Activated naive CD4-positive, alpha-beta T cell treated with anti-CD3 and anti-CD28 coated beads for 36 hours (primary cell): ENCODE measurements at regions not wholly inside any gene's neighbourhood (a gene's known extent, or its start where the extent isn't known, plus 50 kb on each side); places are given as distances from the start of the nearest gene placed in this dataset.

Experiments used
- CTCF ChIA-PET: fragments of 350-600 bp; sonication (Branson Sonifier 250); formaldehyde crosslinking; loops from one replicate; lab custom pipeline; 2021; ENCODE audit warnings: antibody characterized with exemption; lab: Charles Lee
- DNase-seq: peaks from one replicate; pipeline ENCODE4 v3.0.0-alpha.2; 2020
- H3K27ac Mint-ChIP-seq: one replicate; pipeline ENCODE4 v1.8.0; 2021; ENCODE audit warnings: mild to moderate bottlenecking, mixed read lengths
- H3K27me3 Mint-ChIP-seq: one replicate; pipeline ENCODE4 v1.8.0; 2021; ENCODE audit warnings: low read depth, mixed read lengths
- H3K36me3 Mint-ChIP-seq: one replicate; pipeline ENCODE4 v1.8.0; 2021; ENCODE audit warnings: low read depth, mixed read lengths
- H3K4me1 Mint-ChIP-seq: one replicate; pipeline ENCODE4 v1.8.0; 2021; ENCODE audit warnings: low read depth, mixed read lengths
- H3K4me3 Mint-ChIP-seq: one replicate; pipeline ENCODE4 v1.8.0; 2021; ENCODE audit warnings: mild to moderate bottlenecking, moderate library complexity, mixed read lengths
- H3K9me3 Mint-ChIP-seq: one replicate; pipeline ENCODE4 v1.8.0; 2021; ENCODE audit warnings: mixed read lengths
- intact Hi-C: fragments of 100-400 bp; cut with micrococcal nuclease; formaldehyde crosslinking; loops from one replicate; pipeline ENCODE4 v1.15.1; 2023

GRCh38 chr16:54628796-54629625 is 301.7 kb upstream of the IRX5 start:
- no peaks in the 10 kb centered on the region for H3K9me3 Mint-ChIP-seq
- CTCF ChIA-PET = no interaction called here
- intact Hi-C loops = no loop called here
- peaks cover 8% of the 10 kb centered on the region for H3K27me3 Mint-ChIP-seq
- DNase-seq = no peak
- no peak overlapping the region for H3K4me3 Mint-ChIP-seq
- H3K27ac Mint-ChIP-seq = no peak overlapping the region
- H3K36me3 Mint-ChIP-seq = no peaks in the 10 kb centered on the region
- H3K4me1 Mint-ChIP-seq = no peaks in the 10 kb centered on the region

DNA sequence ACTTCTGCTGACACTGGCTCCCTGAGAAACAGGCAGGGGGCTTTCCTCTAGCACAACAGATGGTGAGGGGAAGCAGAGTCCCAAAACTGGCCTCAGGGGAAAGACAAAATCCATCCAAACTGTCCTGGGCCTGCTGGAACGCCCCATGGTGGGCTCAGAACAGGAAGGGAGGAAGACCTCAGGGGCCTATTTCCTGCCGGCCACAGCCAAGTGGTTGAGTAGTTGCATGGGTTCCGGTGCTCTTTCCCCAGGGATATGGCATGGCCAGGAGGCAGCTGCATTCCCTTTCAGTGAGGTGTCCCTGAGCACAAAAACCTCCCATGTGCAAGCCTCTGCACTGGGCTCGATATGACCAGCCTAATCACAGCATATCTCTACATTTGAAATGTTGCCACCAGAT is 303.0 kb upstream of the IRX5 start:
- peaks cover 13% of the 10 kb centered on the region for H3K27me3 Mint-ChIP-seq
- H3K36me3 Mint-ChIP-seq = no peaks in the 10 kb centered on the region
- no peaks in the 10 kb centered on the region for H3K4me1 Mint-ChIP-seq
- H3K4me3 Mint-ChIP-seq = no peak overlapping the region
- DNase-seq = no peak
- H3K9me3 Mint-ChIP-seq = no peaks in the 10 kb centered on the region
- intact Hi-C loops = no loop called here
- CTCF ChIA-PET = no interaction called here
- H3K27ac Mint-ChIP-seq = no peak overlapping the region

- H3K4me1 Mint-ChIP-seq = no peaks in the 10 kb centered on the region
- intact Hi-C loops = no loop called here
- peaks cover 7% of the 10 kb centered on the region for H3K27me3 Mint-ChIP-seq
- CTCF ChIA-PET = interaction anchor here (0.6 kb wide), 1 partner anchor 12 kb away, joined by 3 read pairs; no protein-coding TSS in a partner anchor
- no peak overlapping the region for H3K4me3 Mint-ChIP-seq
- H3K27ac Mint-ChIP-seq = no peak overlapping the region
- no peaks in the 10 kb centered on the region for H3K36me3 Mint-ChIP-seq
- no peak for DNase-seq
- no peaks in the 10 kb centered on the region for H3K9me3 Mint-ChIP-seq
Measured at GRCh38 chr16:54623636-54624035, 307.0 kb upstream of the IRX5 start.

- intact Hi-C loops = no loop called here
- Mint-ChIP-seq H3K27ac (no peak overlapping the region), H3K36me3 (no peaks in the 10 kb centered on the region)
Measured at GRCh38 chr16:54620197-54620596, 310.5 kb upstream of the IRX5 start.

DNA sequence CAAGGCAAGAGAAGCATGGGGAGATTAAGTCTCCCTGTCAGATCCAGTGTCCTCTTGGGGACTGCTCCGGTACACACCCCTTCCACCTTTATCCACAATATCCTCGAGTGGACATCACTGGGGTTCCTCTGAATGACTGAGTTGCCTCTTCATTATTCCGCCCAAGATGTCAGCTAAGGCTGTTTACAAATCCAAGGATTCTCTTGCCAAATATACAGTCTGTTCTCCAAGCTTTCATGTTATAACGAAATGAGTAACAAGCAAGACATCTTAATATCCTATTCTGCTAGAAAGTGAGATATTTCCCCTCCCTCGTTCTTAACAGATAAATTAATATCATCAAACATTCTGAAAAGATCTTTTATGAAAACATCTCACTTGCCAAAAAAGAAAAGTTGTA is 314.1 kb upstream of the IRX5 start:
- DNase-seq = no peak
- Mint-ChIP-seq H3K4me3 (no peak overlapping the region), H3K36me3 (no peaks in the 10 kb centered on the region), H3K9me3 (no peaks in the 10 kb centered on the region), H3K27me3 (no peaks in the 10 kb centered on the region), H3K27ac (no peak overlapping the region), H3K4me1 (no peaks in the 10 kb centered on the region)
- intact Hi-C loops = no loop called here
- CTCF ChIA-PET = interaction anchor here (1.1 kb wide), 1 partner anchor 14 kb away, joined by 3 read pairs; no protein-coding TSS in a partner anchor

More at GRCh38 chr16:54620197-54620596, 310.5 kb upstream of the IRX5 start:
- DNase-seq = no peak
- Mint-ChIP-seq H3K9me3 (no peaks in the 10 kb centered on the region), H3K27me3 (peaks cover 7% of the 10 kb centered on the region), H3K4me3 (no peak overlapping the region), H3K4me1 (no peaks in the 10 kb centered on the region)
- CTCF ChIA-PET = no interaction called here

GRCh38 chr16:54605536-54606066 is 319.0 kb upstream of the IRX3 start:
- CTCF ChIA-PET = no interaction called here
- intact Hi-C loops = no loop called here
- H3K9me3 Mint-ChIP-seq = peaks cover 7% of the 10 kb centered on the region

DNA sequence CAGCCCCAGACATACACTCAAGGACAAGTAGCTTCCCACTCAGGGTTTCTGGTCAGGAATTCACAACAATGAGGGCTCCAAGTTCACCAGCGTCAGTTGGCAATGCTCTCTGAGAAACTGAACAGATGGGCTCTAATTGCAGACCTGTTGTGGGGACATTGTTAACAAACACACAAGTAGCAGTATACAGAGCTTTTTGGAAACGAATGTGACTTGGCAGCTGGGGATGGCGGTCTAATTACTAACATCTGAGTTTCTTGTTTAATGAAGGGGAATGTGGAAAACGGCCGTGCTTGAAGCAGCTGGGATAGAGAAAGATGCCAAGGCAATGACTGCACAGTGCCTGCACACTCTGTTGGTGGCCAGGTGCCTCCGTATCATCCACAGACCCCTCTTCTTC is 316.1 kb upstream of the IRX3 start:
- H3K27ac Mint-ChIP-seq = no peak overlapping the region
- intact Hi-C loops = no loop called here

More at GRCh38 chr16:54605536-54606066, 319.0 kb upstream of the IRX3 start:
- Mint-ChIP-seq H3K27ac (no peak overlapping the region), H3K4me1 (no peaks in the 10 kb centered on the region), H3K36me3 (peaks cover 5% of the 10 kb centered on the region), H3K4me3 (no peak overlapping the region), H3K27me3 (peaks cover 7% of the 10 kb centered on the region)
- no peak for DNase-seq

GRCh38 chr16:54597222-54597621 is 310.6 kb upstream of the IRX3 start:
- H3K4me3 Mint-ChIP-seq = no peak overlapping the region
- peaks cover 36% of the 10 kb centered on the region for H3K27me3 Mint-ChIP-seq
- CTCF ChIA-PET = no interaction called here

More for the DNA sequence above, 316.1 kb upstream of the IRX3 start:
- CTCF ChIA-PET = no interaction called here
- DNase-seq = no peak
- no peak overlapping the region for H3K4me3 Mint-ChIP-seq
- peaks cover 16% of the 10 kb centered on the region for H3K9me3 Mint-ChIP-seq
- H3K4me1 Mint-ChIP-seq = no peaks in the 10 kb centered on the region
- peaks cover 5% of the 10 kb centered on the region for H3K36me3 Mint-ChIP-seq
- H3K27me3 Mint-ChIP-seq = peaks cover 7% of the 10 kb centered on the region

GRCh38 chr16:54595621-54596020 is 309.0 kb upstream of the IRX3 start:
- Mint-ChIP-seq H3K27me3 (peaks cover 35% of the 10 kb centered on the region), H3K4me1 (no peaks in the 10 kb centered on the region), H3K36me3 (no peaks in the 10 kb centered on the region), H3K9me3 (peaks cover 9% of the 10 kb centered on the region), H3K27ac (no peak overlapping the region), H3K4me3 (no peak overlapping the region)
- intact Hi-C loops = no loop called here
- DNase-seq = no peak
- CTCF ChIA-PET = interaction anchor here (0.6 kb wide), 1 partner anchor 90 kb away, joined by 6 read pairs; no protein-coding TSS in a partner anchor

More at GRCh38 chr16:54597222-54597621, 310.6 kb upstream of the IRX3 start:
- H3K9me3 Mint-ChIP-seq = peaks cover 9% of the 10 kb centered on the region
- no peak for DNase-seq
- H3K36me3 Mint-ChIP-seq = peaks cover 4% of the 10 kb centered on the region
- intact Hi-C loops = no loop called here
- H3K4me1 Mint-ChIP-seq = no peaks in the 10 kb centered on the region
- no peak overlapping the region for H3K27ac Mint-ChIP-seq

- intact Hi-C loops = no loop called here
- no peaks in the 10 kb centered on the region for H3K4me1 Mint-ChIP-seq
- peaks cover 7% of the 10 kb centered on the region for H3K9me3 Mint-ChIP-seq
- DNase-seq = no peak
- CTCF ChIA-PET = no interaction called here
- H3K27me3 Mint-ChIP-seq = peaks cover 37% of the 10 kb centered on the region
- no peak overlapping the region for H3K27ac Mint-ChIP-seq
- no peaks in the 10 kb centered on the region for H3K36me3 Mint-ChIP-seq
- H3K4me3 Mint-ChIP-seq = no peak overlapping the region
Measured at GRCh38 chr16:54594601-54595391, 308.2 kb upstream of the IRX3 start.

GRCh38 chr16:54591816-54592246 is 305.2 kb upstream of the IRX3 start:
- Mint-ChIP-seq H3K36me3 (no peaks in the 10 kb centered on the region), H3K4me3 (no peak overlapping the region), H3K27ac (no peak overlapping the region), H3K4me1 (no peaks in the 10 kb centered on the region), H3K9me3 (peaks cover 2% of the 10 kb centered on the region), H3K27me3 (peaks cover 38% of the 10 kb centered on the region)
- intact Hi-C loops = no loop called here
- DNase-seq = no peak
- CTCF ChIA-PET = no interaction called here

DNA sequence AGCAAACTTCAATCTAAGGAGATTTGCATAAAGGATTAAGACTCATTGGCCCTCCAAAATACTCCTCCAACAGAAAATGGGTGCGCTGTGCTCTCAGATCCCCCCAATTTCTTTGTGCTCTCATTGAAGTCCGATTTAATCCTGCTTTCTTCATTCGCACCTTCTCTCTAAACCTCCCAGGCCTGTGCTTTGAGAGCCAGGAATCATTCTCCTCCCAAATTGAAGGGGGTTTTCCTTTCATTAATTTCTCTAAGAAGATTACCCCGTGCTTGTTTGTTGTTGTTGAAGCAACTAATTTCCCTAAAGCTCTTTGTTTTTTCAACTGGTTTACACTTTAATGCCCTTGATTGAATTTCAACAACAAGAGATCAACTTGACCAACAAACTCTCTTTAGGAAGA is 304.2 kb upstream of the IRX3 start:
- Mint-ChIP-seq H3K4me1 (no peaks in the 10 kb centered on the region), H3K4me3 (no peak overlapping the region), H3K27ac (no peak overlapping the region), H3K9me3 (peaks cover 2% of the 10 kb centered on the region), H3K27me3 (peaks cover 32% of the 10 kb centered on the region), H3K36me3 (no peaks in the 10 kb centered on the region)
- DNase-seq = no peak
- CTCF ChIA-PET = no interaction called here
- intact Hi-C loops = no loop called here
